ENCODE measurements at regions not wholly inside any gene's neighbourhood (a gene's known extent, or its start where the extent isn't known, plus 50 kb on each side); places are given as distances from the start of the nearest gene placed in this dataset.
A peak's percentile ranks its signal among the peaks of the same experiment; 100 is the strongest.
"Not testable (repeated sequence)": the region's sequence is repeated elsewhere in the genome, so short reads cannot be mapped to it uniquely, and the experiment has no call there.

DNA sequence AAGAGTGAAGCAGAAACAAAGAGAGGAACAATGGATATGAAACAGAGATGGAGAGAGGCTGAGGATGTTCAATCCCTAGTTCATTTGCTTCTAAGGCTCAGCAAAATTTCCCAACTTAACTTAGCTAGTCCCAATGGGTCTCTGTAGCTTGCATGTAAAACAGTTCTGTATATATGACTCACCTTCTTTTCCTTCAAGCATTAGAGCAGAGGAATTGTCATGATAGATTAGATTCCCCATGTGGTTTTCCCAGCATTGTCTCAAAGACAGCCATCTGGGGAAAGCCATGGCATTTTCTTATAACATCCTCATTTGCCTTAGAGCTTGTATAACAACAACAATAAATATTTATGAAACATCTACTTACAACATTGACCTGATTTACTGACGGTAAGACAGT is 93.9 kb upstream of the GATB start:
- Histone ChIP-seq H4K20me1 (no peaks in the 10 kb centered on the region), H3K9me3 (replicated peaks in 1 of 11) (peaks cover 0 to 8% (median 0%) of the 10 kb centered on the region in 11 experiments; a peak in 2 of 22 replicates), H3K36me3 (no peaks in the 10 kb centered on the region), H3K27ac (no peak overlapping the region), H3K4me3 (no peak overlapping the region), H3K4me2 (no peak overlapping the region), H3K4me1 (peaks cover 0 to 26% (median 0%) of the 10 kb centered on the region in 10 experiments; a peak in 3 of 20 replicates), H3K9ac (no peak overlapping the region), H3K27me3 (no peaks in the 10 kb centered on the region)
- no peak for TF ChIP-seq Cebpa-rat (IDR thresholded peaks at IDR 0.05)

GRCh38 chr4:151853034-151853433 is 92.2 kb upstream of the GATB start:
- Histone ChIP-seq H3K36me3 (no peaks in the 10 kb centered on the region), H3K27me3 (no peaks in the 10 kb centered on the region), H3K4me1 (peaks cover 0 to 26% (median 0%) of the 10 kb centered on the region in 10 experiments; a peak in 3 of 20 replicates), H4K20me1 (no peaks in the 10 kb centered on the region), H3K9me3 (replicated peaks in 1 of 11) (peaks cover 0 to 8% (median 0%) of the 10 kb centered on the region in 11 experiments; a peak in 2 of 22 replicates), H3K4me2 (0 out of 22 replicates have a peak overlapping the region, but pooled peaks of 1 of the 11 experiments have one; percentile 4), H3K4me3 (no peak overlapping the region), H3K9ac (no peak overlapping the region), H3K27ac (no peak overlapping the region)
- TF ChIP-seq Cebpa-rat (IDR thresholded peaks at IDR 0.05), result no peak

DNA sequence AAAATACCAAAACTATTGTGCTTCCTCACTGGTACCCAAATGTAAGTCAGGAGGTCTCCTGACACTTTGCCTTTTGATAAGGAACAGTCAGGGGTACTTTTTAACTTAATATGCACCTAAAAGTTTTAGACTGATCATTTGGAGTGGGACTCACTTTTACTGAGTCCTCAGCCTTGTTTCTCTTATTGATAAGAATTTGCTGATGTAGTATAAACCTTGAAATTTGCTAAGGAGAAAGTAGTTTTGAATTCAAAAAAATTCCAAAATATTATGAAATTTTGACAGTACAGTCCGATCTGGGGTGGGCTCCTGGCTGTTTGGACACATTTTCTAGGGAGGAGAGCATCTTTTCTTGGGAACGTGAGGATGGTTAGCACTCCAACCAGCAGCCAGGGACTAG is 91.4 kb upstream of the GATB start:
- H3K27me3 ChIP-seq, result no peaks in the 10 kb centered on the region
- no peak for TF ChIP-seq Cebpa-rat (IDR thresholded peaks at IDR 0.05)
- H3K9me3 ChIP-seq (replicated peaks in 1 of 11), result peaks cover 0 to 8% (median 0%) of the 10 kb centered on the region in 11 experiments; a peak in 2 of 22 replicates

GRCh38 chr4:151851354-151851753 is 90.5 kb upstream of the GATB start:
- no peak overlapping the region for H3K4me3 ChIP-seq
- peaks cover 0 to 8% (median 0%) of the 10 kb centered on the region in 11 experiments; a peak in 2 of 22 replicates for H3K9me3 ChIP-seq (replicated peaks in 1 of 11)
- H3K27ac ChIP-seq, result no peak overlapping the region
- no peaks in the 10 kb centered on the region for H3K36me3 ChIP-seq
- no peak for TF ChIP-seq Cebpa-rat (IDR thresholded peaks at IDR 0.05)
- no peak overlapping the region for H3K9ac ChIP-seq
- H3K4me2 ChIP-seq, result no peak overlapping the region
- H3K27me3 ChIP-seq, result no peaks in the 10 kb centered on the region
- peaks cover 0 to 26% (median 0%) of the 10 kb centered on the region in 10 experiments; a peak in 3 of 20 replicates for H3K4me1 ChIP-seq
- no peaks in the 10 kb centered on the region for H4K20me1 ChIP-seq

More for the DNA sequence above, 91.4 kb upstream of the GATB start:
- H4K20me1 ChIP-seq, result no peaks in the 10 kb centered on the region
- no peak overlapping the region for H3K4me2 ChIP-seq
- peaks cover 0 to 26% (median 0%) of the 10 kb centered on the region in 10 experiments; a peak in 3 of 20 replicates for H3K4me1 ChIP-seq
- H3K4me3 ChIP-seq, result no peak overlapping the region
- H3K9ac ChIP-seq, result no peak overlapping the region
- H3K27ac ChIP-seq, result no peak overlapping the region
- no peaks in the 10 kb centered on the region for H3K36me3 ChIP-seq

- Histone ChIP-seq H3K9ac (no peak overlapping the region), H3K4me3 (no peak overlapping the region), H3K4me1 (peaks cover 0 to 26% (median 0%) of the 10 kb centered on the region in 10 experiments; a peak in 3 of 20 replicates), H3K9me3 (replicated peaks in 1 of 11) (peaks cover 0 to 3% (median 0%) of the 10 kb centered on the region in 11 experiments; a peak in 3 of 22 replicates), H3K4me2 (no peak overlapping the region), H3K27me3 (no peaks in the 10 kb centered on the region), H4K20me1 (no peaks in the 10 kb centered on the region), H3K27ac (no peak overlapping the region), H3K36me3 (no peaks in the 10 kb centered on the region)
- TF ChIP-seq Cebpa-rat (IDR thresholded peaks at IDR 0.05), result no peak
Measured at GRCh38 chr4:151850791-151851213, 90.0 kb upstream of the GATB start.

- not testable (repeated sequence) for H3K27me3 ChIP-seq; H3K9me3 ChIP-seq (replicated peaks in 1 of 11)
Measured at GRCh38 chr4:151845551-151845950, 84.7 kb upstream of the GATB start.

GRCh38 chr4:151842430-151843079 is 81.7 kb upstream of the GATB start:
- Histone ChIP-seq H3K4me2 (no peak overlapping the region), H3K36me3 (no peaks in the 10 kb centered on the region), H3K9ac (no peak overlapping the region), H3K9me3 (replicated peaks in 1 of 11) (peaks cover 0 to 6% (median 0%) of the 10 kb centered on the region in 11 experiments; a peak in 6 of 22 replicates), H3K27ac (no peak overlapping the region), H3K4me1 (no peaks in the 10 kb centered on the region), H3K4me3 (no peak overlapping the region), H3K27me3 (no peaks in the 10 kb centered on the region), H4K20me1 (no peaks in the 10 kb centered on the region)
- no peak for TF ChIP-seq Cebpa-rat (IDR thresholded peaks at IDR 0.05)

More at GRCh38 chr4:151845551-151845950, 84.7 kb upstream of the GATB start:
- H3K27ac ChIP-seq, H4K20me1 ChIP-seq, H3K36me3 ChIP-seq, H3K9ac ChIP-seq, H3K4me3 ChIP-seq, H3K4me2 ChIP-seq, H3K4me1 ChIP-seq: not testable (repeated sequence)

DNA sequence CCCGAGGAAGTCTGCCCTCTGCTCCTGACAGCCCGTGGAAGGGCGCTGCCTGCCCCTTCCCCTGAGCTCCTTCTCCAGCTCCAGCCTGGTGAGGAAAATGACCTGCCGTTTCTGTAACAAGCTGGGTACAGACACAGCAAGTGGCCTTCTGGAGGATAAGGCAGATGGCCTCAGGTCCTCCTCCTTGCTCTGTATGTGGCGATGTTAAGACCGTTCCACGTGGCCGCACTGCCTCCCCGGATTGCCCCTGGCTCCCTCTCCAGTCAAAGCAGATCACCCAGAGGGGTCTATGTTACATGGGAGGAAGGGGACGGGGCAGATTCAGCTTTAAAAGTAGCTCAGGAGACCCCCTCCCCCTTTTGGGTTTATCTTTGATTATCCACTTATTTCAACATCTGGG is 80.3 kb upstream of the GATB start:
- TF ChIP-seq Cebpa-rat (IDR thresholded peaks at IDR 0.05), result no peak
- Histone ChIP-seq H3K4me3 (no peak overlapping the region), H3K27me3 (no peaks in the 10 kb centered on the region), H3K36me3 (no peaks in the 10 kb centered on the region), H3K27ac (no peak overlapping the region), H3K4me2 (no peak overlapping the region), H3K4me1 (no peaks in the 10 kb centered on the region), H3K9me3 (replicated peaks in 1 of 11) (peaks cover 0 to 6% (median 0%) of the 10 kb centered on the region in 11 experiments; a peak in 5 of 22 replicates), H4K20me1 (no peaks in the 10 kb centered on the region), H3K9ac (no peak overlapping the region)

DNA sequence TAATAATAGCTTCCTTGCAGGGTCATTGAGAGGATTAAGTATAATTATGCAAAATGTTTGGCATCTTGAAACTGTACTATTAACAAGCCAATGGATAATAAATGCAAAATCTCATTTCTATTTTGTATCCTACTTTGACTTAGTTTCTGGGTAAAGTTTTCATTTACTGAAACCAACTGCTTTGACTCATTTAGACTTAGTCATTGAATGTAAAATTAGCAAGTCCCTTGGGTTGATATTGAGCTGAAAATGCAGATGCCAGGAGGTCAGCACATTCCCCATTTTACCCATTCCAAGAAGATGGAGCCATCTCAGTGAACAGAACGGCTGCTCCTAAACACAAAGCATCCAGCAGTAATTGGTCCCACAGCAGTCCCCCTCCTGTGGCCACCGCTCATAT is 74.7 kb upstream of the GATB start:
- no peaks in the 10 kb centered on the region for H3K9me3 ChIP-seq (replicated peaks in 1 of 11)
- H3K9ac ChIP-seq, result no peak overlapping the region
- H4K20me1 ChIP-seq, result no peaks in the 10 kb centered on the region
- no peak overlapping the region for H3K4me3 ChIP-seq
- H3K4me1 ChIP-seq, result no peaks in the 10 kb centered on the region
- TF ChIP-seq Cebpa-rat (IDR thresholded peaks at IDR 0.05), result no peak
- no peaks in the 10 kb centered on the region for H3K36me3 ChIP-seq
- no peaks in the 10 kb centered on the region for H3K27me3 ChIP-seq
- no peak overlapping the region for H3K27ac ChIP-seq
- H3K4me2 ChIP-seq, result no peak overlapping the region

DNA sequence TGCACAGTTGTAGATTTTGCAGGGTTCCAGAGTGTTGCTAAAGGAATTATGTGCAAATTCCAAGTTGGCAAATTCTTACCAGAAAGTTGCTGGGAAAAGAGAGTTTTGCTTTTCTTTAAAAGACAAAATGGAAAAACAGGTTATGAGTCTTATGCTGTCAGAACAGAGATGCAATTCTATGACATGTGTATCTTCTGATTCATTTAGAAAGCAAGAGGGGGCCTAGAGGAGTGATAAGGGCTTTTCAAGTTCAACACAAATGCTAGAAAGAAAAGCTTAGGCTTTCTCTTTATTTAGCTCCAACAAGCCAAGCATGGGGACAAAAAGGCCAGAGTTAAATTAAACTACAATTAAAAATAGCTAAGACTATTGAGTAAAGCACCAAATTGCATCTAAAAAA is 72.4 kb upstream of the GATB start:
- no peaks in the 10 kb centered on the region for H3K4me1 ChIP-seq
- H3K27me3 ChIP-seq, result no peaks in the 10 kb centered on the region
- H3K36me3 ChIP-seq, result no peaks in the 10 kb centered on the region
- H3K27ac ChIP-seq, result no peak overlapping the region
- TF ChIP-seq Cebpa-rat (IDR thresholded peaks at IDR 0.05), result no peak
- H4K20me1 ChIP-seq, result no peaks in the 10 kb centered on the region
- H3K4me3 ChIP-seq, result no peak overlapping the region
- H3K9ac ChIP-seq, result no peak overlapping the region
- H3K9me3 ChIP-seq (replicated peaks in 1 of 11), result no peaks in the 10 kb centered on the region
- no peak overlapping the region for H3K4me2 ChIP-seq
